Activated CD8-positive, alpha-beta T cell treated with anti-CD3 and anti-CD28 coated beads, Interleukin-2, amount 10 ng/mL, durations not matched to agents 7 days and 5 days (primary cell): ENCODE measurements at regions not wholly inside any gene's neighbourhood (a gene's known extent, or its start where the extent isn't known, plus 50 kb on each side); places are given as distances from the start of the nearest gene placed in this dataset.

ENCODE experiments used
- ATAC-seq: fragments of 150-1000 bp; cut with Tn5 transposase; one replicate; pipeline ENCODE4 v1.10.0; 2021; ENCODE audit warnings: moderate library complexity
- CTCF ChIA-PET: fragments of 350-600 bp; sonication (Branson Sonifier 250); formaldehyde crosslinking; loops from one replicate; lab custom pipeline; 2021; ENCODE audit warnings: antibody characterized with exemption; lab: Charles Lee
- POLR2A ChIA-PET: fragments of 350-600 bp; sonication (Branson Sonifier 250); formaldehyde crosslinking; loops from one replicate; lab custom pipeline; 2021; ENCODE audit warnings: antibody characterized with exemption; lab: Charles Lee
- DNase-seq: peaks from one replicate; pipeline ENCODE4 v3.0.0-alpha.2; 2020
- H3K27ac Mint-ChIP-seq: one replicate; pipeline ENCODE4 v1.8.0; 2021; ENCODE audit warnings: mild to moderate bottlenecking, mixed read lengths
- H3K27me3 Mint-ChIP-seq: one replicate; pipeline ENCODE4 v1.8.0; 2021; ENCODE audit warnings: low read depth, mixed read lengths
- H3K36me3 Mint-ChIP-seq: one replicate; pipeline ENCODE4 v1.8.0; 2021; ENCODE audit warnings: low read depth, mixed read lengths
- H3K4me1 Mint-ChIP-seq: one replicate; pipeline ENCODE4 v1.8.0; 2021; ENCODE audit warnings: low read depth, mixed read lengths
- H3K4me3 Mint-ChIP-seq: one replicate; pipeline ENCODE4 v1.8.0; 2021; ENCODE audit warnings: mild to moderate bottlenecking, mixed read lengths
- H3K9me3 Mint-ChIP-seq: one replicate; pipeline ENCODE4 v1.8.0; 2022; ENCODE audit warnings: mixed read lengths; ENCODE audit not compliant: insufficient read depth

DNA sequence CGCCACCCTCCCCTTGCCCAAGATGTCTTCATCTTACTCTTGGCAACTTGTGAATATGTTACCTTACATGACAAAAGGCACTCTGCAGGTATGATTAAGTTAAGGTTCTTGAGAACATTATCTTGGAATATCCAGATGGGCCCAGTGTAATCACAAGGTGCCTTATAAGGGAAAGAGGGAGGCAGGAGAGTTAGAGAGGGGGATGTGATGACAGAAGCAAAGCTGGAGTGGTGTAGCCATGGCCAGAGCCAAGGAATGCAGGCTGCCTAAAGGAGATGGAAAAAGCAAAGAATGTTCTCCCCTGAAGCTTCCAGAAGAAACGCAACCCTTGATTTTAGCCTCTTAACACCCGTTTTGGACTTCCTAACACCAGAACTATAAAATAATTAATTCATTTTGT, 318.0 kb downstream of the C7orf25 start:
- H3K27ac Mint-ChIP-seq, result no peak overlapping the region
- ChIA-PET POLR2A (no interaction called here), CTCF (no interaction called here)
- H3K9me3 Mint-ChIP-seq, result peaks cover 8% of the 10 kb centered on the region
- no peak for DNase-seq
- no peak overlapping the region for H3K4me3 Mint-ChIP-seq
- H3K27me3 Mint-ChIP-seq, result no peaks in the 10 kb centered on the region
- no peaks in the 10 kb centered on the region for H3K4me1 Mint-ChIP-seq
- ATAC-seq, result no peak
- H3K36me3 Mint-ChIP-seq, result no peaks in the 10 kb centered on the region

DNA sequence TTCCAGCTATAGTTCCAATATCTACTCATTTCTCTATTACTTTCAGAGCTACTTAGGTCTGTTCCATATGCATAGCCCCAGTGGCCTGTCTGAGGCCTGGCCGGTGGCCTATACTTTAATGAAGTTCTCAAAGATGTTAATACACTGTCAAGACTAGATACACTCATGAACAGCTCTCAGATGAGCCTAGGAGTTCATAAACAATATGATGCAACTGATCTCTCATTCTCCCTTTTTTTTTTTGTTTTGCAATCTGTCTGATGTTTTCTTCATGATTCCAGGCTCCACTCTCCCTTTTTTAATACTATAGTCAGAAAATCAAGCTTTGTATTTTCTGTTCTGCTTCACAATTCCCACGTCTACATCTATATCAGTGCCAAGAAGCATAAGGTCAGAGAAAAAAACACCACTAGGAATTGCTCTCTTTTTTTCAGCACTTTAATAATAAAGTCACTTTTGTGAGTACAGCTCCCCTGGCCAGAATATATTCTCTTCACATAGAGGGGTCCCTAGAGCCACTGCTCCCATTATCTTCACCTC, 321.0 kb downstream of the C7orf25 start:
- POLR2A ChIA-PET, result no interaction called here
- H3K27me3 Mint-ChIP-seq, result no peaks in the 10 kb centered on the region
- ATAC-seq, result no peak

DNA sequence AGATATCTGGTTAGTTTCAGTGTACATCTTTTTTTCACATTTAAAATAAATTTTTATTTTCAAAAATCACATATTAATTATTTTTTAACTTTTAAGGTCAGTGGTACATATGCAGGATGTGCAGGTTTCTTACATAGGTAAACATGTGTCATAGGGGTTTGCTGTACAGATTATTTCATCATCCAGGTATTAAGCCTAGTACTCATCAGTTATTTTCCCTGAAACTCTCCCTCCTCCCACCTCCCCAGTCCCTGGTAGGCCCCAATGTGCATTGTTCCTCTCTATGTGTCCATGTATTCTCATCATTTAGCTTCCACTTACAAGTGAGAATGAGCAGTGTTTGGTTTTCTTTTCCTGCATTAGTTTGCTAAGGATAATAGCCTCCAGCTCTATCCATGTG, 323.0 kb downstream of the C7orf25 start:
- Mint-ChIP-seq H3K4me3 (no peak overlapping the region), H3K36me3 (no peaks in the 10 kb centered on the region), H3K9me3 (peaks cover 12% of the 10 kb centered on the region), H3K27ac (no peak overlapping the region), H3K4me1 (no peaks in the 10 kb centered on the region), H3K27me3 (no peaks in the 10 kb centered on the region)
- ATAC-seq (no peak), DNase-seq (no peak)
- ChIA-PET CTCF (no interaction called here), POLR2A (no interaction called here)

More for the DNA sequence above, 321.0 kb downstream of the C7orf25 start:
- no peak overlapping the region for H3K4me3 Mint-ChIP-seq
- no peaks in the 10 kb centered on the region for H3K36me3 Mint-ChIP-seq
- peaks cover 12% of the 10 kb centered on the region for H3K9me3 Mint-ChIP-seq
- CTCF ChIA-PET, result no interaction called here
- no peak overlapping the region for H3K27ac Mint-ChIP-seq
- DNase-seq, result no peak
- no peaks in the 10 kb centered on the region for H3K4me1 Mint-ChIP-seq

DNA sequence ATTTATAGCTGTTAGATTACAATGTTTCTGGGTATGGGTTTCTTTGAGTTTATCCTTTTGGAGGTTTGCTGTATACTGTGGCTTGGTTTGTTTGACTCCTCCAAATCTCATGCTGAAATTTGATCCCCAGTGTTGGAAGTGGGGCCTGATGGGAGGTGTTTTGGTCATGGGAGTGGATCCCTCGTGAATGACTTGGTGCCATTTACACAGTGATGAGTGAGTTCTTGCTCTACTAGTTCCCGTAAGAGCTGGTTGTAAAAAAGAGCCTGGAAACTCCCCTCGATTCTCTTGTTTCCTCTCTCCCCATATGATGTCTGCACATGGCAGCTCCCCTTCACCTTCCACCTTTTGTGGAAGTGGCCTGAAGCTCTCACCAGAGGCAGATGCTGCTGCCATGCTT, 324.1 kb downstream of the C7orf25 start:
- POLR2A ChIA-PET, result no interaction called here
- CTCF ChIA-PET, result no interaction called here
- no peaks in the 10 kb centered on the region for H3K27me3 Mint-ChIP-seq
- no peak overlapping the region for H3K4me3 Mint-ChIP-seq
- peaks cover 12% of the 10 kb centered on the region for H3K9me3 Mint-ChIP-seq
- DNase-seq (no peak), ATAC-seq (no peak)
- H3K36me3 Mint-ChIP-seq, result no peaks in the 10 kb centered on the region
- no peaks in the 10 kb centered on the region for H3K4me1 Mint-ChIP-seq
- H3K27ac Mint-ChIP-seq, result no peak overlapping the region

DNA sequence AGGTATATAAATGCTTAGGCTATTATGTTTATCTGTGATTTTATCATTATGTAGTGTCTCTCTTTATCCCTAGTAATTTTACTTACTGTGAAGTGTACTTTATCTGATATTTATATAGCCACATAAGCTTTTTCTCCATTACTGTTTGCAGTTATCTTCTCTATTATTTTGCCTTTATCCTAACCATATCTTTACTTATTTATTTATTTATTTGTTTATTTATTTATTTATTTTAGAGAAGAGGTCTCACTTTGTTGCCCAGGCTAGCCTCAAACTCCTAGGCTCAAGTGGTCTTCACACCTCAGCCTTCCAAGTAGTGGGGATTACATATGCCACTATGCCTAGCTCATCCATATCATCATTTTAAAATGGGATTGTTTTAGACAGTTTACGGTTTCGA, 331.8 kb downstream of the C7orf25 start:
- ChIA-PET POLR2A (no interaction called here), CTCF (no interaction called here)
- Mint-ChIP-seq H3K4me3 (no peak overlapping the region), H3K36me3 (no peaks in the 10 kb centered on the region), H3K27ac (no peak overlapping the region), H3K27me3 (no peaks in the 10 kb centered on the region), H3K4me1 (no peaks in the 10 kb centered on the region), H3K9me3 (peaks cover 12% of the 10 kb centered on the region)
- no peak for ATAC-seq
- no peak for DNase-seq

DNA sequence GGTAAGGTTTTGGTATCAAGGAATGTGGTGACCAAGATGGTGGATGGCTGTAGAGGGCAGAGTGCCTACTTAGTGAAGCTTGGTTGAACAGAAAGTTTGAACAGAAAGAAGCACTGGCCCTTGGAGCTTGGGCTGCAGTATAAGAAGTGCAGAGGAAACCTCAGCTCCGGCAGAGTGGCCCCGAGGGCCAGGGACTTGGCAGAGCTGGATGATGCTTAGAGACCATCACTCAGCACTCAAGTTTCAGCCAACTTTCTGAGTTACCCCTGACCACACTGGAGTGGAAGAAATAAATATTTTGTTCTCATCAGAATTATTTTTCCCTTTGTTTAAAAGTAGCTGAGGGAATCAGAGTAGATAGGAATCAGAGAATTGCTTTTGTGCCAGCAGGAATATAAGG, 336.7 kb downstream of the C7orf25 start:
- Mint-ChIP-seq H3K36me3 (no peaks in the 10 kb centered on the region), H3K9me3 (peaks cover 10% of the 10 kb centered on the region), H3K4me1 (no peaks in the 10 kb centered on the region), H3K4me3 (no peak overlapping the region), H3K27me3 (no peaks in the 10 kb centered on the region), H3K27ac (no peak overlapping the region)
- DNase-seq, result no peak
- CTCF ChIA-PET, result no interaction called here
- no peak for ATAC-seq
- POLR2A ChIA-PET, result no interaction called here

DNA sequence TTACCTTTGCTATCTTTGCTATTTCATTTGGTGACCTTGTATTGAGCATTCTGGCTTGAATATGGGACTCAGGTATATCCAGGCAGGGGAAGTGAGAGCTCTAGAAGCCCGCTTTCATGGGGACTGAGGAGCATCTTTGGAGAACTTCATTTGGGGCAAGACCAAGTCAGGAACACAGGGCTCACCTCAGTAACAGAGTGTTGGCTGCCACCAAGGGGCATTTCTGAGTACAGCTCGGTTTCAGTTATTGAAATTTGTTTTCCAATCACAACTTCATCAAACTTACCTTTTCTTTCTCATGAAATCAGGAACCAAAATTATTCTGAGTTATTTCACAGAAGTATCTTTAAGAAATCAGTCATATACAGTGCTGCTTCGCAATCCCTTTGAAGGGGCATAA, 337.2 kb downstream of the C7orf25 start:
- H3K36me3 Mint-ChIP-seq, result no peaks in the 10 kb centered on the region
- CTCF ChIA-PET, result no interaction called here
- no peak overlapping the region for H3K27ac Mint-ChIP-seq
- ATAC-seq, result no peak
- no peaks in the 10 kb centered on the region for H3K27me3 Mint-ChIP-seq
- H3K4me3 Mint-ChIP-seq, result no peak overlapping the region
- no peak for DNase-seq
- no peaks in the 10 kb centered on the region for H3K4me1 Mint-ChIP-seq
- H3K9me3 Mint-ChIP-seq, result peaks cover 6% of the 10 kb centered on the region
- POLR2A ChIA-PET, result no interaction called here

DNA sequence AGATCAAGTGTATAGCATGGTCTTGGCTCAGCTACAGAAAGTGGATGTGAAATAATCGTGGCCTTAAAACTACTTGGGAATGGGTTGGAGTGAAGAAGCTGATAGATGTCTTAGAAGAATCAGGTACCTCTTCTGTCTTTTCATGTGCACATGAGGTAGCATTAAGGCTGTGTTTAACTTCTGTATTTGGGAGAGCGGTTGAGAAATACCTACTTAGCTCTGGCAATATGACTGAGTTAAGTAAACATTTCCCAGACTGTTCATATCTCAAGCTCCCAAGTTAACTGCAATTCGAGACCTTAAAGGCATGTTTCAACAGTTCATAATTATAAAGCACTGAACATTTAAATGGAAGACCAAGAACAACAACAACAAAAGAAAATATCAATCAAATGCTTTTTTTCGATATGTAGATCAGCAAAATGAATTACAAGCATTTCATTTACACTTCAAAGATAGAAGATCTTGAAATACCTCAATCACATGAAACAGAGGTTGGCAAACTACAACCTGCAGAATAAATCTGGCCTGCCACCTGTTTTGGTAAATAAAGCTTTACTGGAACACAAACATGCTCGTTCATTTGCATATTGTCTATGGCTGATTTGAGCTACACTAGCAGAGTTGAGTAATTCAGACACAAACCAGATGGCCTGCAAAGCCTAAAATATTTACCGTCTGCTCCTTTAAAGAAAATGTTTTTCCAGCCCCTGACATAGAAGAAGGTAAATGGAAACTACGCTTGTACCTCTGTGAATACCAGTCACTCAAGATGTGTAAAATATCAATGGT, 337.1 kb upstream of the GLI3 start:
- DNase-seq (no peak), ATAC-seq (no peak)
- CTCF ChIA-PET, result no interaction called here
- H3K4me1 Mint-ChIP-seq, result no peaks in the 10 kb centered on the region
- POLR2A ChIA-PET, result no interaction called here
- H3K27ac Mint-ChIP-seq, result no peak overlapping the region
- no peaks in the 10 kb centered on the region for H3K36me3 Mint-ChIP-seq
- no peaks in the 10 kb centered on the region for H3K27me3 Mint-ChIP-seq
- H3K9me3 Mint-ChIP-seq, result no peaks in the 10 kb centered on the region
- no peak overlapping the region for H3K4me3 Mint-ChIP-seq

DNA sequence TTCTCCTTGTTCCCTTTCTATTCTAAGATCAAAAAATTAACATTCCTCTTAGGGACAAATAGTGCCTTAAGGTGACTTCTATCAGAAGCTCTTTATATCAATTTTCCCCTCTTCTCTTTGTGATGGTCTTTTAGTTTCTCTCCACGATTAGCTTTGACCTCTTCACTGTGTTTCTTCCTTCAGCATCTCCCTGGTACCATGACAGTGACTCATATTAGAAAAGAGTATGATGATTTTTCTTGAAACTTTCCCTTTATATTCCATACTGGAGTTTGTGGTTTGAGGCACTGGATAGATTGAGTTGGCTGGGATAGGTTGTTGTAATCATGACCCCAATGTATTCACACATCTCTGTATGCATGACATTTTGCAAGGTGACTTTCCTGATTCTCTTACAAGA, 335.6 kb upstream of the GLI3 start:
- Mint-ChIP-seq H3K9me3 (no peaks in the 10 kb centered on the region), H3K36me3 (no peaks in the 10 kb centered on the region), H3K27ac (no peak overlapping the region), H3K4me1 (no peaks in the 10 kb centered on the region), H3K27me3 (no peaks in the 10 kb centered on the region), H3K4me3 (no peak overlapping the region)
- DNase-seq (no peak), ATAC-seq (no peak)
- POLR2A ChIA-PET, result no interaction called here
- CTCF ChIA-PET, result no interaction called here

DNA sequence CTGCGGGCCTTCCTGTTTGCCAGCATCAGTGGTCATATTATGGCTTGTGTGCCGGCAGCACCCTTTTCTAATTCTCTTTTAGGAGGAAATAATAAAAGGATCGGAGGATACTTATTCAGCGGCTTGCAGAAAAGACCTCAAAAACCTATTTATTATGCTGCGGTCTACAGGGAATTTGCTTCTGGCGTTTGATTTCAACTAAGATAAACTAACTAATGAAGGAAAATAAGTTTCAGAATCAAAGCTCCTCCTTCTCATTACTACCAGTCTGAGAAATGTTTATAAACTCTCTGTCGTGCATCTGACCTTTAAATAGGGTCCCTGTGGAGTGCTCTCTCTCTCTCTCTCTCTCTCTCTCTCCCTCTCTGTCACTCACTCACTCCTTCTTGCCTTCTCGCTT, 335.0 kb upstream of the GLI3 start:
- ATAC-seq, result no peak
- Mint-ChIP-seq H3K27me3 (no peaks in the 10 kb centered on the region), H3K9me3 (no peaks in the 10 kb centered on the region), H3K4me1 (no peaks in the 10 kb centered on the region), H3K36me3 (no peaks in the 10 kb centered on the region), H3K27ac (no peak overlapping the region), H3K4me3 (no peak overlapping the region)
- CTCF ChIA-PET, result no interaction called here
- no peak for DNase-seq
- POLR2A ChIA-PET, result no interaction called here

DNA sequence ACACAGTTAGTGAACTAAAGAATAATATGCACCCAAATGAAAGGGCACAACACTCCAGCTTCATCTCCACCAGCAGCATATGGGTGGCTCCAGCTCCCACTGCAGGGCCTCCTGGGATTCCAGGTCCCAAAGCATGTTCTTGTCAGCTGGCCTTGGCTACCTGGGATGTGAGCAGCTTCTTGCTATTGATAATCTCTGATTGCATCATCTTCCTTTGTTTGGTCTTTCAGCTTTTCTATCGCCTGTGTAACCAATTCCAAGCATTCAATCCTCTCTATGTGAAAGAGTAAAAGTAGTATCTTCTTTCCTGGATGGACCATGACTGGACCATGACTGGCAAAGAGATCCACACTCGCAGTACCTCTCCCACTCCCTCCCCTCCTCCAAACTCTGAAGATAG, 333.9 kb upstream of the GLI3 start:
- DNase-seq (no peak), ATAC-seq (no peak)
- H3K36me3 Mint-ChIP-seq, result no peaks in the 10 kb centered on the region
- no peaks in the 10 kb centered on the region for H3K9me3 Mint-ChIP-seq
- H3K4me3 Mint-ChIP-seq, result no peak overlapping the region
- CTCF ChIA-PET, result no interaction called here
- H3K27ac Mint-ChIP-seq, result no peak overlapping the region
- POLR2A ChIA-PET, result no interaction called here
- no peaks in the 10 kb centered on the region for H3K27me3 Mint-ChIP-seq
- H3K4me1 Mint-ChIP-seq, result no peaks in the 10 kb centered on the region

DNA sequence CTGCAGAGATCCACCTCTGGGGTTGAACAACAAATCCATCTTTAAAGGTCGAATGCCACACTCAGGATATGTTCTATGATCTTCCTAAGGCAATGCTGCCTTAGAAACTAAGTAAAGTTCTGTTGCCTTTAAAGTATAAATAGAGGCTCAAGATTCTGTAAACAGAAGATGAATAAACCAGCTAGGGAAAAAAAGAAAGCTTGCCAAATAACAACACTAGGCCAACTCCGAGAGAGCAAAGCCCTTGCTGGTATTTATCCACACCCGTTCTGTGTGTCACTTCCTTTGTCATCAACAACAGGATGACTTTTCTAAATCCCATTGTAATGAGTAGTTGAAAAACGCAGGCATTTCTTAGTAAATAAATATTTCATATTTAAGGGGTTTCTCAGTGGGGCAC, 330.0 kb upstream of the GLI3 start:
- ChIA-PET CTCF (no interaction called here), POLR2A (no interaction called here)
- Mint-ChIP-seq H3K4me1 (no peaks in the 10 kb centered on the region), H3K4me3 (no peak overlapping the region), H3K27ac (no peak overlapping the region), H3K36me3 (no peaks in the 10 kb centered on the region), H3K27me3 (no peaks in the 10 kb centered on the region), H3K9me3 (no peaks in the 10 kb centered on the region)
- ATAC-seq (no peak), DNase-seq (no peak)

DNA sequence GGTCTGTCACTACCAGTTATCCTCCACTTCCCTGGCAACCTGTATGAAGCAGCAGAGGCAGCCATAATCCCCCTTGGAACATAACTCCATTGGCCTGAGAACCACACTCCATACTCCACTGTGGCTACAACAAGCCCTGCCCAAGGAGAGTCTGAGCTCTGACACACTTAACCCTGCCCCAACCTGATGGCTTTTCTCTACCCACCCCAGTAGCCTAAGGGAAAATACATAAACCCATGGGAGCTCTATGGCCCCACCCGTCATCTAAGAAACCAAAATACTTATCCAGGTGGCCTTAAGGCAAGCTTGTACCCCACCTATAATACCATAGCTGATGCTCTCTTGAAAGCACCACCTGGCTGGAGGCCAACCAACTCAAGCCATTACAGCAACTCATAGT, 324.8 kb upstream of the GLI3 start:
- ChIA-PET POLR2A (no interaction called here), CTCF (no interaction called here)
- Mint-ChIP-seq H3K9me3 (no peaks in the 10 kb centered on the region), H3K27me3 (no peaks in the 10 kb centered on the region), H3K4me1 (no peaks in the 10 kb centered on the region), H3K36me3 (no peaks in the 10 kb centered on the region), H3K27ac (no peak overlapping the region), H3K4me3 (no peak overlapping the region)
- DNase-seq (no peak), ATAC-seq (no peak)
